Osteoblast (primary cell): ENCODE measurements at regions not wholly inside any gene's neighbourhood (a gene's known extent, or its start where the extent isn't known, plus 50 kb on each side); places are given as distances from the start of the nearest gene placed in this dataset.

Source experiments
- DNase-seq: peaks from one replicate; pipeline ENCODE4 v3.0.0; 2011; ENCODE audit warnings: low spot score, mixed read lengths; ENCODE audit not compliant: insufficient read length; ENCODE audit errors: missing footprints
- H2AFZ ChIP-seq: 2 replicates; pipeline ENCODE4 v1.6.0; 2011; ENCODE audit warnings: mild to moderate bottlenecking, low read length
- H3K27ac ChIP-seq: 2 replicates; pipeline ENCODE4 v1.5.1; 2011; ENCODE audit warnings: mild to moderate bottlenecking, low read depth, low read length, moderate library complexity
- H3K27me3 ChIP-seq: 2 replicates; pipeline ENCODE4 v1.6.0; 2012; ENCODE audit warnings: mild to moderate bottlenecking, control low read depth, inconsistent platforms, low read length, moderate library complexity; ENCODE audit not compliant: insufficient read depth
- H3K36me3 ChIP-seq: 2 replicates; pipeline ENCODE4 v1.5.1; 2011; ENCODE audit warnings: mild to moderate bottlenecking, low read length, control low read depth, moderate library complexity; ENCODE audit not compliant: insufficient read depth
- H3K4me1 ChIP-seq: 2 replicates; pipeline ENCODE4 v1.5.1; 2011; ENCODE audit warnings: mild to moderate bottlenecking, low read length, control low read depth, moderate library complexity; ENCODE audit not compliant: insufficient read depth
- H3K4me2 ChIP-seq: 2 replicates; pipeline ENCODE4 v1.6.0; 2011; ENCODE audit warnings: mild to moderate bottlenecking, low read length; ENCODE audit not compliant: insufficient read depth
- H3K4me3 ChIP-seq: fragments of 200-600 bp; sonication (generic); 3 replicates; pipeline ENCODE4 v1.5.1; 2012; ENCODE audit warnings: mild to moderate bottlenecking, low read length, inconsistent platforms; ENCODE audit not compliant: insufficient read depth
- H3K79me2 ChIP-seq: 2 replicates; pipeline ENCODE4 v1.6.0; 2012; ENCODE audit warnings: mild to moderate bottlenecking, low read length, control low read depth, inconsistent platforms; ENCODE audit not compliant: insufficient read depth
- H3K9me3 ChIP-seq: 2 replicates; pipeline ENCODE4 v1.5.1; 2011; ENCODE audit warnings: low read depth, low read length, control low read depth
- H4K20me1 ChIP-seq: 2 replicates; pipeline ENCODE4 v1.6.0; 2012; ENCODE audit warnings: mild to moderate bottlenecking, low read length, control low read depth; ENCODE audit not compliant: insufficient read depth
- TF ChIP-seq, protein P1 (sequence below): IDR thresholded peaks from 2 replicates; pipeline ENCODE4 v1.5.1; 2011; ENCODE audit warnings: mild to moderate bottlenecking, low read depth, low read length, moderate library complexity; ENCODE audit errors: extremely low read depth

DNA sequence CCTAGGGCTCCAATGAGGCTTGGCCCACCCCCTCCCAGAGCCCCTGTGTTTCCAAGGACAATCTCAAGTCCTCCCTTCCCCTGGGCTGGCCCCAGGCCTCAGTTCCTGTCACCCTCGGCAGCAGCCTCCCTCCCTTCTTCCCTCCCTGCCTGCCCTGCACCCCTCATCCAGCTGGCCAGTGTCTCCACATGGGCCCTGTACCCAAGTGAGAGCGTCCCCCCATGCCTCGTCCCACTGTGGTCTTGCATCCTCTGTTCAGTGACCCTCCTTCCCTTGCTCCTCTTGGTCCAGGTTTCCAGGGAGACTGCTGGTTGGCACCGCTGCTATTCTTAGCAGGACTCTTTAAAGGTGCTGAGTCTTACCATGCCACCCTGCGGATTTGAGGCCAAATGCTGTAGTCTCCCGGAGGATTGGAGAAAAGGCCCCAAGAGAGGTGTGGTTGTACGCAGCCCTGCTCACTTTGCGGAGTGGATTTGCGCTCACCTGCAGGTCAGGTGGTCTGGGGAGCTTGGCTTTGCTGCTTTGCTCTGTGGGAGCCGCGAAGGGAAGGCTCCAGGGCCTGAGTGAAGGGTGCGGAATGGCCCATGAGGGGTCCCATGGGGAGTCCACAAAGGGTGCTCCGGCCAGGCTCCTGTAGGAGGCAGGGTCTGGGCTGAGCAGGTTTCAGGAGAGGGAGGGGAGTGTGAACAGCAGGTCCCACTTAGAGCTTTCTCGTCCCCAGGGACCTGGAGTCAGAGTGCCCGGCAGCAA is 519.2 kb downstream of the TCERG1L start:
- H4K20me1 ChIP-seq, result no peaks in the 10 kb centered on the region
- no peaks in the 10 kb centered on the region for H3K79me2 ChIP-seq
- no peak overlapping the region for H3K4me2 ChIP-seq
- no peak overlapping the region for H3K4me3 ChIP-seq
- no peaks in the 10 kb centered on the region for H3K4me1 ChIP-seq
- H3K9me3 ChIP-seq, result peaks cover 2% of the 10 kb centered on the region
- TF ChIP-seq, protein P1, sequence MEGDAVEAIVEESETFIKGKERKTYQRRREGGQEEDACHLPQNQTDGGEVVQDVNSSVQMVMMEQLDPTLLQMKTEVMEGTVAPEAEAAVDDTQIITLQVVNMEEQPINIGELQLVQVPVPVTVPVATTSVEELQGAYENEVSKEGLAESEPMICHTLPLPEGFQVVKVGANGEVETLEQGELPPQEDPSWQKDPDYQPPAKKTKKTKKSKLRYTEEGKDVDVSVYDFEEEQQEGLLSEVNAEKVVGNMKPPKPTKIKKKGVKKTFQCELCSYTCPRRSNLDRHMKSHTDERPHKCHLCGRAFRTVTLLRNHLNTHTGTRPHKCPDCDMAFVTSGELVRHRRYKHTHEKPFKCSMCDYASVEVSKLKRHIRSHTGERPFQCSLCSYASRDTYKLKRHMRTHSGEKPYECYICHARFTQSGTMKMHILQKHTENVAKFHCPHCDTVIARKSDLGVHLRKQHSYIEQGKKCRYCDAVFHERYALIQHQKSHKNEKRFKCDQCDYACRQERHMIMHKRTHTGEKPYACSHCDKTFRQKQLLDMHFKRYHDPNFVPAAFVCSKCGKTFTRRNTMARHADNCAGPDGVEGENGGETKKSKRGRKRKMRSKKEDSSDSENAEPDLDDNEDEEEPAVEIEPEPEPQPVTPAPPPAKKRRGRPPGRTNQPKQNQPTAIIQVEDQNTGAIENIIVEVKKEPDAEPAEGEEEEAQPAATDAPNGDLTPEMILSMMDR, result no peak
- H3K27me3 ChIP-seq, result no peaks in the 10 kb centered on the region
- no peaks in the 10 kb centered on the region for H3K36me3 ChIP-seq
- DNase-seq, result peak; percentile 62
- H2AFZ ChIP-seq, result no peak overlapping the region
- H3K27ac ChIP-seq, result no peak overlapping the region

DNA sequence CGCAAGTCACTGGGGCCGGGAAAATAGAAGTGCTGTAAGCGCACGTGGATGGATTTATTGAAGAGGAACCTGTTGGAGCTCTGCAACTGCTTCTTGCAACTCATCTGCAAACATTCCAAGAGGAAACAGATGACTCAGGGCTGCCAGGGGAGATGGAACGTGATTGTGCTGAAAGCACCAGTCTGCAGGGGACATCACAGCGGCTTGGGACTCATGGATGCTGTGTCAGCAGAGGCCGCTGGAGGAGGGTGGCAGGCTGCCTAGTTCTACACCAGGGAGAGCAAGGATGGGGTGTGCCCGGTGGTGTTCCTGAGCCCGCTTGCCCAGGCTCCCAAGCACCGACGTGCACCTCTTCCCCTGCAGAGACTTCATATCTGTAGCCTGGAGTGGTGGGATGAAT is 515.7 kb downstream of the TCERG1L start:
- TF ChIP-seq, protein P1, result no peak
- DNase-seq, result no peak
- no peaks in the 10 kb centered on the region for H3K27me3 ChIP-seq
- no peaks in the 10 kb centered on the region for H3K9me3 ChIP-seq
- no peaks in the 10 kb centered on the region for H3K36me3 ChIP-seq
- H3K4me1 ChIP-seq, result no peaks in the 10 kb centered on the region
- H3K4me2 ChIP-seq, result no peak overlapping the region
- H4K20me1 ChIP-seq, result no peaks in the 10 kb centered on the region
- H3K79me2 ChIP-seq, result no peaks in the 10 kb centered on the region
- H2AFZ ChIP-seq, result no peak overlapping the region
- H3K27ac ChIP-seq, result no peak overlapping the region
- no peak overlapping the region for H3K4me3 ChIP-seq

DNA sequence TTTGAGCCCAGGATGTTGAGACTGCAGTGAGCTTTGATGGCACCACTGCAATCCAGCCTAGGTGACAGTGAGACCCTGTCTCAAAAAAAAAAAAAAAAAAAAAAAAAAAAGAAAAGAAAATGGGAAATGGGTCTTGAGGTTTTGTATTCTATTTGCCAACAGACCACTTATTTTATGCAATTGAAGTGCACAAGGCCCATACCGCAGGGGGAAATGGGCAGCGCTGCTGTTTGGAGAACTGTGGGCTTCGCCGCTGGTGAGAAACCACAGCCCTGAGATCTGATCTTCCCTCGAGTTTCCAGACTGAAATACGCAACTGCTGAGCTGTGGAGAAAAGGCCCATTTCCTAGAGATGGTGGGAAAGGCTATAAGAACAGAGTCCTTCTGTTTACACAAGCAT is 512.0 kb downstream of the TCERG1L start:
- Histone ChIP-seq H3K27ac (no peak overlapping the region), H3K79me2 (no peaks in the 10 kb centered on the region), H3K4me3 (no peak overlapping the region), H3K4me2 (no peak overlapping the region), H2AFZ (no peak overlapping the region), H3K4me1 (no peaks in the 10 kb centered on the region), H3K36me3 (no peaks in the 10 kb centered on the region), H4K20me1 (no peaks in the 10 kb centered on the region), H3K27me3 (no peaks in the 10 kb centered on the region), H3K9me3 (no peaks in the 10 kb centered on the region)
- peak; percentile 46 for DNase-seq
- TF ChIP-seq, protein P1, result no peak

DNA sequence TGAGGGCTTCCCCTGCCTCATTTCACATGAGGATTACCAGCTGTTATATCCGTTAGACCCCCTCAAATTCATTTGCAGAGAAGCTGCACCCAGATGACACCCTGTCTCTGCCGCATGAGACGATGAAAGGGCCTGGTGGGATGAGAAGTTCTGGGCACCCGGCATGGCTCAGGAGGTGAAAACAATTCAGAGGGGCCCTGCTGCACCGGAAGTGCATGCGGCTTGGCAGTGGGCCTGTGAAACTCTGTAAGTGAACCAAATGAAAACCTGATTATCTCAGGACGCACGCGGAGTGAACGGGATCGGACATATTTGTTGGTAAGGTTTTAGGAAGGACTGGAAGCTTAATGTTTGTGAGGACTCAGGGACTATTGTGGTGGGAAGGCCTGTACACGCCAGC is 511.2 kb downstream of the TCERG1L start:
- Histone ChIP-seq H3K4me2 (no peak overlapping the region), H3K9me3 (no peaks in the 10 kb centered on the region), H3K4me1 (no peaks in the 10 kb centered on the region), H3K79me2 (no peaks in the 10 kb centered on the region), H3K36me3 (no peaks in the 10 kb centered on the region), H3K27me3 (no peaks in the 10 kb centered on the region), H3K27ac (no peak overlapping the region), H2AFZ (no peak overlapping the region), H3K4me3 (no peak overlapping the region), H4K20me1 (no peaks in the 10 kb centered on the region)
- DNase-seq, result peak; percentile 26
- TF ChIP-seq, protein P1, result no peak
